Osteoblast (primary cell): ENCODE measurements at regions not wholly inside any gene's neighbourhood (a gene's known extent, or its start where the extent isn't known, plus 50 kb on each side); places are given as distances from the start of the nearest gene placed in this dataset.

ENCODE experiments used
- DNase-seq: peaks from one replicate; pipeline ENCODE4 v3.0.0; 2011; ENCODE audit warnings: low spot score, mixed read lengths; ENCODE audit not compliant: insufficient read length; ENCODE audit errors: missing footprints
- H2AFZ ChIP-seq: 2 replicates; pipeline ENCODE4 v1.6.0; 2011; ENCODE audit warnings: mild to moderate bottlenecking, low read length
- H3K27ac ChIP-seq: 2 replicates; pipeline ENCODE4 v1.5.1; 2011; ENCODE audit warnings: mild to moderate bottlenecking, low read depth, low read length, moderate library complexity
- H3K27me3 ChIP-seq: 2 replicates; pipeline ENCODE4 v1.6.0; 2012; ENCODE audit warnings: mild to moderate bottlenecking, control low read depth, inconsistent platforms, low read length, moderate library complexity; ENCODE audit not compliant: insufficient read depth
- H3K36me3 ChIP-seq: 2 replicates; pipeline ENCODE4 v1.5.1; 2011; ENCODE audit warnings: mild to moderate bottlenecking, low read length, control low read depth, moderate library complexity; ENCODE audit not compliant: insufficient read depth
- H3K4me1 ChIP-seq: 2 replicates; pipeline ENCODE4 v1.5.1; 2011; ENCODE audit warnings: mild to moderate bottlenecking, low read length, control low read depth, moderate library complexity; ENCODE audit not compliant: insufficient read depth
- H3K4me2 ChIP-seq: 2 replicates; pipeline ENCODE4 v1.6.0; 2011; ENCODE audit warnings: mild to moderate bottlenecking, low read length; ENCODE audit not compliant: insufficient read depth
- H3K4me3 ChIP-seq: fragments of 200-600 bp; sonication (generic); 3 replicates; pipeline ENCODE4 v1.5.1; 2012; ENCODE audit warnings: mild to moderate bottlenecking, low read length, inconsistent platforms; ENCODE audit not compliant: insufficient read depth
- H3K79me2 ChIP-seq: 2 replicates; pipeline ENCODE4 v1.6.0; 2012; ENCODE audit warnings: mild to moderate bottlenecking, low read length, control low read depth, inconsistent platforms; ENCODE audit not compliant: insufficient read depth
- H3K9me3 ChIP-seq: 2 replicates; pipeline ENCODE4 v1.5.1; 2011; ENCODE audit warnings: low read depth, low read length, control low read depth
- H4K20me1 ChIP-seq: 2 replicates; pipeline ENCODE4 v1.6.0; 2012; ENCODE audit warnings: mild to moderate bottlenecking, low read length, control low read depth; ENCODE audit not compliant: insufficient read depth
- TF ChIP-seq, protein P1 (sequence below): IDR thresholded peaks from 2 replicates; pipeline ENCODE4 v1.5.1; 2011; ENCODE audit warnings: mild to moderate bottlenecking, low read depth, low read length, moderate library complexity; ENCODE audit errors: extremely low read depth

DNA sequence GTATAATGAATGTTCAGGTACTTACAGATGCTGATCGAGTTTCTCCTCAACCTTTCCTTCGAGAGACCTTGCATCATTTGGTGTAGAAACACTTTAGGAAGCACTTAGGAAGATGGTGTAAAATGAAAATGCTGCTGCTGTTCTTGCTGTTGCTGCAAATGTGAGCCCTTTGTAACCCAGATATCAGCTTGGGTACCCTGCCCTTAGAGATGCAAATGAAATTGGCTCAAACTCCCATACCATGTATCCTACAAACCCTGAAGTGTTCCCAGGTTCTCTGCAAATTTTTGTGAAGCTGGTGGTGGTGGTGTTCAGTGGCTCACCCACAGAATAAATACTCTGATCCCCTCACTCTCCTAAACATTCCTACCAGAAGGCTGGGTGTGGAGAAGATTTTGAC is 130.8 kb downstream of the SLC25A47 start:
- Histone ChIP-seq H4K20me1 (peaks cover 5% of the 10 kb centered on the region), H3K4me1 (no peaks in the 10 kb centered on the region), H3K4me2 (no peak overlapping the region), H3K27ac (no peak overlapping the region), H3K27me3 (no peaks in the 10 kb centered on the region), H2AFZ (no peak overlapping the region), H3K9me3 (no peaks in the 10 kb centered on the region), H3K36me3 (no peaks in the 10 kb centered on the region), H3K4me3 (no peak overlapping the region), H3K79me2 (no peaks in the 10 kb centered on the region)
- TF ChIP-seq, protein P1, sequence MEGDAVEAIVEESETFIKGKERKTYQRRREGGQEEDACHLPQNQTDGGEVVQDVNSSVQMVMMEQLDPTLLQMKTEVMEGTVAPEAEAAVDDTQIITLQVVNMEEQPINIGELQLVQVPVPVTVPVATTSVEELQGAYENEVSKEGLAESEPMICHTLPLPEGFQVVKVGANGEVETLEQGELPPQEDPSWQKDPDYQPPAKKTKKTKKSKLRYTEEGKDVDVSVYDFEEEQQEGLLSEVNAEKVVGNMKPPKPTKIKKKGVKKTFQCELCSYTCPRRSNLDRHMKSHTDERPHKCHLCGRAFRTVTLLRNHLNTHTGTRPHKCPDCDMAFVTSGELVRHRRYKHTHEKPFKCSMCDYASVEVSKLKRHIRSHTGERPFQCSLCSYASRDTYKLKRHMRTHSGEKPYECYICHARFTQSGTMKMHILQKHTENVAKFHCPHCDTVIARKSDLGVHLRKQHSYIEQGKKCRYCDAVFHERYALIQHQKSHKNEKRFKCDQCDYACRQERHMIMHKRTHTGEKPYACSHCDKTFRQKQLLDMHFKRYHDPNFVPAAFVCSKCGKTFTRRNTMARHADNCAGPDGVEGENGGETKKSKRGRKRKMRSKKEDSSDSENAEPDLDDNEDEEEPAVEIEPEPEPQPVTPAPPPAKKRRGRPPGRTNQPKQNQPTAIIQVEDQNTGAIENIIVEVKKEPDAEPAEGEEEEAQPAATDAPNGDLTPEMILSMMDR: no peak
- no peak for DNase-seq

DNA sequence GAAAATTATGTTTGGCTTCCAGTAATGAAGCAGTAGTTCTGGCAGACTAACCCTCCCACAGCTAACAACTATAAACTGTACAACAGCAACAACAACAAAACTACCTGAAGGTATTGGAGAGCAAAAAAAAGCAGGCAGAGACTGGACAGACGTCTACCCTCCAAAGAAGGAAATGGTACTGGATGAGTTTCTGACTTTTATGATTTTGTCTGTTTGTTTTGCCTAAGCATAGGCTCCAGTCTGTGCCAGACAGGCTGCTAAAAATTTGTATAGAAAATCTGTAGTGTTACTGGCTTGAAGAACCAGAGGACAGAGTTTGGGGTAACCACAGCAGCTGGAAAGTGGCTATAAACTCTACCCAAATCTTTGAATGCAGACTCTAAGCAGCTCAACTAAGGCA is 131.3 kb downstream of the SLC25A47 start:
- Histone ChIP-seq H2AFZ (no peak overlapping the region), H3K79me2 (no peaks in the 10 kb centered on the region), H3K36me3 (no peaks in the 10 kb centered on the region), H3K9me3 (no peaks in the 10 kb centered on the region), H4K20me1 (peaks cover 5% of the 10 kb centered on the region), H3K27me3 (no peaks in the 10 kb centered on the region), H3K4me2 (no peak overlapping the region), H3K4me1 (no peaks in the 10 kb centered on the region), H3K27ac (no peak overlapping the region), H3K4me3 (no peak overlapping the region)
- TF ChIP-seq, protein P1: no peak
- no peak for DNase-seq

DNA sequence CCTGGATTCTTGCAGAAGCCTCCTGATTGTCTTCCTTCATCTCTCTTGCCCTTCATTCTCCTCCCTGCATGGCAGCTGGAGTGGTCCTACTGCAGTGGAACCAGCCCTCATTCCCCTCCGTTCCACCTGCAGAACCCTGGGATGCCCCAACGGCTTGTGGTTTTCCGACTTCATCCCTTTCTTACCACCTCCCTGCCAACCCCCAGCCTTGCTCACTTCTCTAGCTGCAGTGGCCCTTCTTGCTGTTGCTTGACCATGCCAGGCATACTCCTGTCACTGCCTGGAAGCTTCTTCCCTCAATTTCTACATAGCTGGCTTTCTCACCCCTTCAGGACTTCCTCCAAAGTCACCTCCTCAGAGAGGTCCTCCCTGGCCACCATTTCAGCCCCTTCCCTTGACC is 123.3 kb downstream of the BEGAIN start:
- Histone ChIP-seq H3K27me3 (no peaks in the 10 kb centered on the region), H3K4me3 (no peak overlapping the region), H3K9me3 (no peaks in the 10 kb centered on the region)

DNA sequence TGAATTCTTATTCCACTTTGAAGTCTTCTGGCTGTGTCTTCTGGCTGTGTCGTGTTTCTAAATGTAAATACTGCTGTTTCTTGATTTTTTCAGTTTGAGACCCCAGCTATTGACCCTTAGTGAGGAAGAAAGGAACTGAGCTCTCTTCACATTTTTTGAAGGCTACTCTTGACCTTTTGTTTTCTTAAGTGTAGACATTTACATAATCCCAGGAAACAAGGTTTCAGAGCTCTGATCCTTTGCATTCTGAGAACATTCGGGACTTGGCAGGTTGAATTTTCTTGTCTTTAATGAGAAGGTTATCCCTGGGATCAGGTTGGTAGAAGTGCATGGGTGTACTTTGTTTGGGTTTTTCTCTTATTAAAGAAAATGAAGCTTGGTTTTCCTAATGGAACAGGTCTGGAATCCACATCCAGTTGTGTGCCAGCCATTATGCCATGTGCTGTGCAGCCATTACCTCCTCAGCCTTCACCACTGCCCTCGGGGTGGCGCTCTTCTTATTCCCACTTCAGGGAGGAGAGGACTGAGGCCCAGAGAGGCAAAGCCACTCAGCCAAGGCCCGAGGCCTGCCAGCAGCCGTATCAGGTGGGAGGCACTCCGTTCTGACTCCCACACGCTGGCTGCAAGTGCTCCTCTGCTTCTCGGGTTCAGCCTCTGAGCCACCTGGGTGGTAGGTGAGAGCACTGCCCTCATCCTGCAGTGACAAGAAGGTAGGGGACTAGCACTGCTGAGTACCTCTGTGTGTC is 120.9 kb downstream of the BEGAIN start:
- no peak for DNase-seq
- peaks cover 6% of the 10 kb centered on the region for H4K20me1 ChIP-seq
- H3K4me3 ChIP-seq: no peak overlapping the region
- no peaks in the 10 kb centered on the region for H3K9me3 ChIP-seq
- H2AFZ ChIP-seq: no peak overlapping the region
- TF ChIP-seq, protein P1: no peak
- no peak overlapping the region for H3K4me2 ChIP-seq
- H3K79me2 ChIP-seq: no peaks in the 10 kb centered on the region
- H3K36me3 ChIP-seq: no peaks in the 10 kb centered on the region
- no peak overlapping the region for H3K27ac ChIP-seq
- H3K27me3 ChIP-seq: no peaks in the 10 kb centered on the region
- H3K4me1 ChIP-seq: no peaks in the 10 kb centered on the region

More for the DNA sequence above, 123.3 kb downstream of the BEGAIN start:
- Histone ChIP-seq H4K20me1 (peaks cover 6% of the 10 kb centered on the region), H3K4me1 (no peaks in the 10 kb centered on the region), H3K36me3 (no peaks in the 10 kb centered on the region), H2AFZ (no peak overlapping the region), H3K4me2 (no peak overlapping the region), H3K27ac (no peak overlapping the region), H3K79me2 (no peaks in the 10 kb centered on the region)
- DNase-seq: no peak
- TF ChIP-seq, protein P1: no peak
